GM12874 (cell line): ENCODE measurements at regions not wholly inside any gene's neighbourhood (a gene's known extent, or its start where the extent isn't known, plus 50 kb on each side); places are given as distances from the start of the nearest gene placed in this dataset.

Experiments used
- CTCF ChIP-seq: IDR thresholded peaks from 2 replicates; pipeline ENCODE4 v1.5.1; 2011; ENCODE audit warnings: low read depth, mild to moderate bottlenecking, control low read depth, low read length, moderate library complexity; ENCODE audit not compliant: insufficient read depth

GRCh38 chr7:19442016-19442785 lies 266.6 kb downstream of the POLR1F start:
- peak; percentile 28; the same call in 1 of the 2 replicates for TF ChIP-seq CTCF

GRCh38 chr7:19439517-19439916 lies 269.3 kb downstream of the POLR1F start:
- TF ChIP-seq CTCF: no peak

GRCh38 chr7:19437446-19437845 lies 271.4 kb downstream of the POLR1F start:
- no peak for TF ChIP-seq CTCF

GRCh38 chr7:19427944-19428343 lies 280.9 kb downstream of the POLR1F start:
- no peak for TF ChIP-seq CTCF

GRCh38 chr7:19421861-19422260 lies 276.6 kb upstream of the FERD3L start:
- TF ChIP-seq CTCF: no peak

- TF ChIP-seq CTCF: no peak
Measured at GRCh38 chr7:19417231-19417630, 272.0 kb upstream of the FERD3L start.

- no peak for TF ChIP-seq CTCF
Measured at GRCh38 chr7:19415123-19415522, 269.9 kb upstream of the FERD3L start.
